ENCODE measurements at regions not wholly inside any gene's neighbourhood (a gene's known extent, or its start where the extent isn't known, plus 50 kb on each side); places are given as distances from the start of the nearest gene placed in this dataset.

GRCh38 chr13:67506407-67506806 lies 276.3 kb upstream of the PCDH9 start:
- TF ChIP-seq CTCF (IDR thresholded peaks at IDR 0.05) = no peak
- TF ChIP-seq POLR2A (IDR thresholded peaks at IDR 0.05) = no peak
- TF ChIP-seq EP300 (IDR thresholded peaks at IDR 0.05) = no peak

Data from upper lobe of left lung (tissue), 4 donors.